Neural cell (in vitro differentiated cells): ENCODE measurements at regions not wholly inside any gene's neighbourhood (a gene's known extent, or its start where the extent isn't known, plus 50 kb on each side); places are given as distances from the start of the nearest gene placed in this dataset.

Experiments used
- CTCF ChIP-seq: fragments of 450-650 bp; IDR thresholded peaks from 2 replicates; pipeline ENCODE4 v1.5.1; 2014; ENCODE audit warnings: antibody characterized with exemption, mild to moderate bottlenecking, moderate library complexity; ENCODE audit not compliant: poor library complexity, severe bottlenecking
- EZH2 ChIP-seq: fragments of 200-600, 300-800 bp; shearing (Covaris generic), sonication (generic); IDR thresholded peaks from 2 replicates; pipeline ENCODE4 v1.6.1; 2014; ENCODE audit warnings: antibody characterized with exemption, low read length, borderline replicate concordance, mild to moderate bottlenecking; ENCODE audit not compliant: insufficient read depth, poor library complexity, severe bottlenecking
- MXI1 ChIP-seq: fragments of 450-650 bp; conservative IDR thresholded peaks from 2 replicates; pipeline ENCODE4 v1.6.1; 2014; ENCODE audit warnings: antibody characterized with exemption, mild to moderate bottlenecking; ENCODE audit not compliant: poor library complexity, severe bottlenecking
- POLR2AphosphoS5 ChIP-seq: IDR thresholded peaks from 2 replicates; pipeline ENCODE4 v1.6.1; 2012
- RAD21 ChIP-seq: fragments of 450-650 bp; conservative IDR thresholded peaks from 2 replicates; pipeline ENCODE4 v1.6.1; 2014; ENCODE audit warnings: antibody characterized with exemption, mild to moderate bottlenecking, moderate library complexity
- TAF1 ChIP-seq: IDR thresholded peaks from 2 replicates; pipeline ENCODE4 v1.6.1; 2012; ENCODE audit warnings: low read depth

GRCh38 chr9:81824802-81825730 is 103.2 kb upstream of the SPATA31D4 start:
- TF ChIP-seq RAD21 (no peak), CTCF (no peak), EZH2 (no peak), TAF1 (no peak), MXI1 (no peak), POLR2AphosphoS5 (no peak)
